ENCODE measurements at regions not wholly inside any gene's neighbourhood (a gene's known extent, or its start where the extent isn't known, plus 50 kb on each side); places are given as distances from the start of the nearest gene placed in this dataset.

DNA sequence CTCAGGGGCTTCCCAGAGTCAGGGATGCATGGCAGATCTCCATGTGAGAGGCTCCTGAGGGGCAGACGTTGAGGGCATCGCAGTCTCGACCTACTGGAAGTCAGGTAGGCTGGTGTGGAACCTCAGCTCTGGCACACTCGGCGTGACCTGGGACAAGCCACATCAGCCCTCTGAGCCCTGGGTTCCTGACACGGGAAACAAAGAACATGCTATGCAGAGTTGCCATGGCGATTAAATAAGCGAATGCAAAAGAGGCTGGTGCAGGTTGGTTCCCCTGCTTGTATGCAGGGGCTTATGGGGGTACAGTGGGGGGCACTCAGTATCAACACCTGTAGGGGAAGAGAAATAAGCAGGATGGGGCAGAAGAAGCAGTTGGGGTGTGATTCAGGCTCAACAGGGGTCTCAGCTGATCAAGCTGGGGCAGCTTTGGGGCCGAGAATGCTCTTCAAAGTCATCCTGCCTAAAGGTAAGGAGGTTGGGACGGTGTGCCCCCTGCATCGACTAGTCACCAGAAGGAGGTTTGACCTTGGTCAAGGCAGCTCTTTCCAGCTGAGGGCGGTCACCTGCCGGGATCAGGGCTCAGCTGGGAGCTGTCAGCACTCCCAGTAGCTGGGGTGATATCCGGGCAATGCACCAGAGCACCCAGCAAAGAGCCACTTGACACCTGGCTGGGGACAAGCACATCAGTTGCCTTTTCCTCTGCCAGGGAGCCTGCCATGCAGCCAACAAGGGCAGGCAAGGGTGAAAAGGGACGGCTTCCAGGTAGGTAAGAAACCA lies 442.7 kb downstream of the MIAT start:
- peak in 1 of 2 donors; percentile 69 for DNase-seq (ENCODE audit: low read depth in 1 of 2, low spot score in 1 of 2)
- H3K4me1 ChIP-seq (ENCODE audit: low read depth) = no peaks in the 10 kb centered on the region
- H3K27ac ChIP-seq = no peak overlapping the region
- H3K4me3 ChIP-seq = no peak overlapping the region
- H3K27me3 ChIP-seq = peaks cover 34% of the 10 kb centered on the region
- H3K36me3 ChIP-seq = no peaks in the 10 kb centered on the region
- TF ChIP-seq, protein P1, sequence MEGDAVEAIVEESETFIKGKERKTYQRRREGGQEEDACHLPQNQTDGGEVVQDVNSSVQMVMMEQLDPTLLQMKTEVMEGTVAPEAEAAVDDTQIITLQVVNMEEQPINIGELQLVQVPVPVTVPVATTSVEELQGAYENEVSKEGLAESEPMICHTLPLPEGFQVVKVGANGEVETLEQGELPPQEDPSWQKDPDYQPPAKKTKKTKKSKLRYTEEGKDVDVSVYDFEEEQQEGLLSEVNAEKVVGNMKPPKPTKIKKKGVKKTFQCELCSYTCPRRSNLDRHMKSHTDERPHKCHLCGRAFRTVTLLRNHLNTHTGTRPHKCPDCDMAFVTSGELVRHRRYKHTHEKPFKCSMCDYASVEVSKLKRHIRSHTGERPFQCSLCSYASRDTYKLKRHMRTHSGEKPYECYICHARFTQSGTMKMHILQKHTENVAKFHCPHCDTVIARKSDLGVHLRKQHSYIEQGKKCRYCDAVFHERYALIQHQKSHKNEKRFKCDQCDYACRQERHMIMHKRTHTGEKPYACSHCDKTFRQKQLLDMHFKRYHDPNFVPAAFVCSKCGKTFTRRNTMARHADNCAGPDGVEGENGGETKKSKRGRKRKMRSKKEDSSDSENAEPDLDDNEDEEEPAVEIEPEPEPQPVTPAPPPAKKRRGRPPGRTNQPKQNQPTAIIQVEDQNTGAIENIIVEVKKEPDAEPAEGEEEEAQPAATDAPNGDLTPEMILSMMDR (IDR thresholded peaks at IDR 0.05; ENCODE audit: low read depth, low read length) = no peak
- H3K9me3 ChIP-seq (ENCODE audit: low read depth) = no peaks in the 10 kb centered on the region

DNA sequence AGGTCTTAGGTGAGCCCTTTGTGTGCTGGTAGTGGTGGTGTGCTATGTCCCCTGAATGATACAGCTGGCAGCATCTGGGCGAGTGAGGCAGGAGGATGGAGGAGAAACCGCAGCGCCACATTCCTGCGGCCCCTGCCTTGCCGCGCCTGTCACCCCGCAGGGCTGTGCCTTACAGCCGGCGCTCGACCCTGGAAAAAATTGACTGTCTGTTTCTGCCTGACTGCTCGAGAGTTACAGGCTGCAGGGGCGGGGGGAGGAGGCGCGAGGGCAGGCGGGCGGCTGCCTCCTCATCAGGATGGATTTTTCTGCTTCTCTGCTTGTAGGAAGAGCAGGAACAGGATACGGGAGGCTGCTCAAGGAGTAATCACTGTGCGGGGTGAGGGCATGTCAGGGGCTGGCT lies 443.4 kb downstream of the MIAT start:
- Histone ChIP-seq H3K36me3 (no peaks in the 10 kb centered on the region), H3K4me3 (no peak overlapping the region), H3K27ac (no peak overlapping the region), H3K27me3 (peaks cover 32% of the 10 kb centered on the region), H3K4me1 (ENCODE audit: low read depth) (no peaks in the 10 kb centered on the region), H3K9me3 (ENCODE audit: low read depth) (no peaks in the 10 kb centered on the region)
- peak; percentile 67 to 68 for DNase-seq (ENCODE audit: low read depth in 1 of 2, low spot score in 1 of 2)
- TF ChIP-seq, protein P1 (IDR thresholded peaks at IDR 0.05; ENCODE audit: low read depth, low read length) = no peak

DNA sequence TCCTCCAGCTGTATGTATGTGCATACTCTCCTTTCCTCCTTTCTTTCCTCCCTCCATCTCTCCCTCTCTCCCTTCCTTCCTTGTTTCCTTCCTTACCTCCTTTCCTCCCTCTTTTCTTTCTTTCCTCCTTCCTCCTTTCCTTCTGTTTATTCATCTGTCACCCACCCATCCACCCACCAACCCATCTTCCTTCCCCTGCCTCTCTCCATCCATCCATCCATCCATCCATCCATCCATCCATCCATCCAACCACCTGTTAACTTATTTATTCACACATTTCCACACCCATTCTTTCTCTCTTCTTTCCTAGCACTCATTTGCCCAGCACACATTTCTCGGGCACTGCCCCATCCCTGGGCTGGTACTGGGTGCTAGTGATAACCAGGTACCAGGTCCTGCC lies 443.9 kb downstream of the MIAT start:
- Histone ChIP-seq H3K4me3 (no peak overlapping the region), H3K9me3 (ENCODE audit: low read depth) (no peaks in the 10 kb centered on the region), H3K4me1 (ENCODE audit: low read depth) (no peaks in the 10 kb centered on the region), H3K27me3 (peaks cover 28% of the 10 kb centered on the region), H3K36me3 (no peaks in the 10 kb centered on the region), H3K27ac (no peak overlapping the region)
- no peak for DNase-seq (ENCODE audit: low read depth in 1 of 2, low spot score in 1 of 2)
- TF ChIP-seq, protein P1 (IDR thresholded peaks at IDR 0.05; ENCODE audit: low read depth, low read length) = no peak

DNA sequence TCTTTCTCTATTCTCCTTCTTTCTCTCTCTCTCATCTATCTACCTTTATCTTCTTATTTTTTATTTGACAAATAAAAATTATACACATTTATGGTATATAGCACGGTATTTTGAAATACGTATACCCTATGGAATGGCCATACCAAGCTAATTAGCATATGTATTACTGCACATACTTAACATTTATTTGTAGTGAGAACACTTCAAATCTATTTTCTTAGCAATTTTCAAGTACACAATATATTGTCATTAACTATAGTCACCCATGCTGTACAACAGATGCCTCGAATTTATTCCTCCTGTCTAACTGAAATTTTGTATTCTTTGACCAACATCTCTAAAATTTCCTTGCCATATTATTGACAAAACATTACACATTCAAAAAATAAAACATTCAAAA lies 447.1 kb downstream of the MIAT start:
- peaks cover 28% of the 10 kb centered on the region for H3K27me3 ChIP-seq
- no peak overlapping the region for H3K4me3 ChIP-seq
- H3K9me3 ChIP-seq (ENCODE audit: low read depth) = no peaks in the 10 kb centered on the region
- TF ChIP-seq, protein P1 (IDR thresholded peaks at IDR 0.05; ENCODE audit: low read depth, low read length) = no peak
- H3K27ac ChIP-seq = no peak overlapping the region
- H3K4me1 ChIP-seq (ENCODE audit: low read depth) = peaks cover 4% of the 10 kb centered on the region
- no peak for DNase-seq (ENCODE audit: low read depth in 1 of 2, low spot score in 1 of 2)
- no peaks in the 10 kb centered on the region for H3K36me3 ChIP-seq

DNA sequence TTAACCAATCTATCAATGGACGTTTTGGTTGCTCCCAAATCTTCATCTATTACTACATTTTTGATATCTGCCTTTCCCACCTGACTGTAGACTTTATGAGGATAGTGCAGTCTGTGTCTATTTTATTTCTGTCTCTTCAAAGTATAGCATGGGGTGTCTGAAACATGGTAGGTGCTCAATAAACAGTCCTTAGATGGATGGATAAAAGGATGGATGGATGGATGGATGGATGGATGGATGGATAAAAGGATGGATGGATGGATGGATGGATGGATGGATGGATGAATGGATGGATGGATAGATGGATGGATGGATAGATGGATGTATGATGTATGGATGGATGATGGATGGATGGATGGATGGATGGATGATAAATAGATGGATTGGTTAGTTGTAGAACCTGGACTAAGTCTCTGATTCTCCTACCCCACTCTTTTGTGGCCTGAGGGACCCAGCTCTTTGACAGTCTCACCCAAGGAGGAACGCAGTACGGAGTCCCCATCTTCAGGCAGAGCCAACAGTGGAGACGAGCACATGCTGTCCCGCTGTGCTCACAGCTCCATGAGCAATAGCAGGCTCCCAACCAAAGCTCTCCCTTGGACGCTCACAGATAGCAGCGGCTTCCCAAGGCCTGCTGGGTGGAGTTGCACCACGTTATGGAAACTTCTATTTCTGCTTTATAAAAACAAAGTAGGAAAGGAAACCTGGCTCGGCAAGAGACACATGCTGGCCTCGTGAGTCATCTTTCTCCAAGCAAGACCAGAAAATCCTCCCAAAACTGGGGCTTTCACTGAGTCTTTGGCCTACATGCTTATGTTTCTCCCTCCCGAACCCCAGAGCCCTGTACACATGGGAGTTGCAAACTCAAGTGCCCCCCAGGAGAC lies 448.0 kb downstream of the MIAT start:
- no peaks in the 10 kb centered on the region for H3K9me3 ChIP-seq (ENCODE audit: low read depth)
- peaks cover 28% of the 10 kb centered on the region for H3K27me3 ChIP-seq
- peak in 1 of 2 donors; percentile 95 for DNase-seq (ENCODE audit: low read depth in 1 of 2, low spot score in 1 of 2)
- H3K4me3 ChIP-seq = no peak overlapping the region
- H3K27ac ChIP-seq = no peak overlapping the region
- no peaks in the 10 kb centered on the region for H3K36me3 ChIP-seq
- TF ChIP-seq, protein P1 (IDR thresholded peaks at IDR 0.05; ENCODE audit: low read depth, low read length) = no peak
- peaks cover 10% of the 10 kb centered on the region for H3K4me1 ChIP-seq (ENCODE audit: low read depth)

All from cardiac muscle cell (in vitro differentiated cells and primary cell).